WTC11 (cell line): ENCODE measurements at regions not wholly inside any gene's neighbourhood (a gene's known extent, or its start where the extent isn't known, plus 50 kb on each side); places are given as distances from the start of the nearest gene placed in this dataset.

ENCODE experiments used
- ATAC-seq: fragments of 200-7000 bp; cut with Tn5 transposase; 2 replicates; pipeline ENCODE4 v1.10.0; 2021; ENCODE audit warnings: mild to moderate bottlenecking, moderate library complexity
- CTCF ChIA-PET: fragments of 300-600 bp; sonication (Branson Sonifier 250); formaldehyde crosslinking; loops from one replicate; lab custom pipeline; 2021; ENCODE audit warnings: antibody characterized with exemption; lab: Charles Lee
- POLR2A ChIA-PET: fragments of 350-600 bp; sonication (Branson Sonifier 250); formaldehyde crosslinking; loops from one replicate; lab custom pipeline; 2021; ENCODE audit warnings: antibody characterized with exemption; lab: Charles Lee
- DNase-seq: peaks from one replicate; pipeline ENCODE4 v3.0.0; 2021; ENCODE audit warnings: low spot score
- H3K27ac Mint-ChIP-seq: 2 replicates; pipeline ENCODE4 v1.8.0; 2021; ENCODE audit warnings: mixed read lengths
- H3K27me3 Mint-ChIP-seq: 2 replicates; pipeline ENCODE4 v1.8.0; 2021; ENCODE audit warnings: low read depth, mild to moderate bottlenecking, moderate library complexity, mixed read lengths
- H3K36me3 Mint-ChIP-seq: 2 replicates; pipeline ENCODE4 v1.8.0; 2021; ENCODE audit warnings: mixed read lengths
- H3K4me1 Mint-ChIP-seq: 2 replicates; pipeline ENCODE4 v1.8.0; 2022; ENCODE audit warnings: mixed read lengths
- H3K4me3 Mint-ChIP-seq: 2 replicates; pipeline ENCODE4 v1.8.0; 2021; ENCODE audit warnings: mild to moderate bottlenecking, moderate library complexity, mixed read lengths
- H3K9me3 Mint-ChIP-seq: 2 replicates; pipeline ENCODE4 v1.8.0; 2021; ENCODE audit warnings: mixed read lengths
- AFF4 ChIP-seq: sonication (generic); formaldehyde crosslinking; IDR thresholded peaks from 2 replicates; pipeline ENCODE4 v1.8.1; 2023; ENCODE audit warnings: mild to moderate bottlenecking, missing genetic modification reagents, borderline replicate concordance
- CBFB ChIP-seq: sonication (generic); formaldehyde crosslinking; IDR thresholded peaks from 2 replicates; pipeline ENCODE4 v1.8.1; 2022; ENCODE audit warnings: mild to moderate bottlenecking, low read depth, missing genetic modification reagents
- CREM ChIP-seq: sonication (generic); formaldehyde crosslinking; IDR thresholded peaks from 2 replicates; pipeline ENCODE4 v1.8.1; 2022; ENCODE audit warnings: mild to moderate bottlenecking, missing genetic modification reagents, moderate library complexity
- E2F4 ChIP-seq: sonication (generic); formaldehyde crosslinking; IDR thresholded peaks from 2 replicates; pipeline ENCODE4 v1.8.1; 2022; ENCODE audit warnings: low read depth, mild to moderate bottlenecking, moderate library complexity, missing genetic modification reagents, borderline replicate concordance
- E2F5 ChIP-seq: sonication (generic); formaldehyde crosslinking; IDR thresholded peaks from 2 replicates; pipeline ENCODE4 v1.8.1; 2022; ENCODE audit warnings: mild to moderate bottlenecking, moderate library complexity, missing genetic modification reagents
- EMX1 ChIP-seq: fragments of 250-450 bp; sonication (Bioruptor Pico); IDR thresholded peaks from 2 replicates; pipeline ENCODE4 v1.8.0; 2021; ENCODE audit warnings: mild to moderate bottlenecking
- ERG ChIP-seq: fragments of 250-450 bp; sonication (Bioruptor Pico); IDR thresholded peaks from 2 replicates; pipeline ENCODE4 v1.8.0; 2021; ENCODE audit warnings: mild to moderate bottlenecking
- ESRRA ChIP-seq: sonication (generic); formaldehyde crosslinking; IDR thresholded peaks from 2 replicates; pipeline ENCODE4 v1.8.1; 2022; ENCODE audit warnings: mild to moderate bottlenecking, missing genetic modification reagents, borderline replicate concordance
- GRHL2 ChIP-seq: fragments of 250-450 bp; sonication (Bioruptor Pico); IDR thresholded peaks from 2 replicates; pipeline ENCODE4 v1.8.0; 2022; ENCODE audit warnings: mild to moderate bottlenecking, moderate library complexity; ENCODE audit not compliant: insufficient replicate concordance, severe bottlenecking
- MLX ChIP-seq: sonication (generic); formaldehyde crosslinking; IDR thresholded peaks from 2 replicates; pipeline ENCODE4 v1.8.1; 2023; ENCODE audit warnings: mild to moderate bottlenecking, missing genetic modification reagents, moderate library complexity
- MXD4 ChIP-seq: fragments of 250-450 bp; sonication (Bioruptor Pico); IDR thresholded peaks from 2 replicates; pipeline ENCODE4 v1.8.0; 2021; ENCODE audit warnings: mild to moderate bottlenecking, moderate library complexity, borderline replicate concordance
- NR2C2 ChIP-seq: sonication (generic); formaldehyde crosslinking; IDR thresholded peaks from 2 replicates; pipeline ENCODE4 v1.8.0; 2022; ENCODE audit warnings: mild to moderate bottlenecking, missing genetic modification reagents
- PRDM15 ChIP-seq: sonication (generic); formaldehyde crosslinking; IDR thresholded peaks from 2 replicates; pipeline ENCODE4 v1.8.0; 2022; ENCODE audit warnings: missing genetic modification reagents
- PRRX2 ChIP-seq: fragments of 250-450 bp; sonication (Bioruptor Pico); IDR thresholded peaks from 2 replicates; pipeline ENCODE4 v1.8.0; 2021; ENCODE audit warnings: mild to moderate bottlenecking
- RELA ChIP-seq: sonication (generic); formaldehyde crosslinking; IDR thresholded peaks from 2 replicates; pipeline ENCODE4 v1.8.1; 2022; ENCODE audit warnings: missing genetic modification reagents, mild to moderate bottlenecking, borderline replicate concordance
- SMAD4 ChIP-seq: sonication (generic); formaldehyde crosslinking; IDR thresholded peaks from 2 replicates; pipeline ENCODE4 v1.8.0; 2022; ENCODE audit warnings: mild to moderate bottlenecking, missing genetic modification reagents
- SOX15 ChIP-seq: fragments of 250-450 bp; sonication (Bioruptor Pico); IDR thresholded peaks from 2 replicates; pipeline ENCODE4 v1.9.0; 2021; ENCODE audit warnings: mild to moderate bottlenecking
- ZBTB43 ChIP-seq: sonication (generic); formaldehyde crosslinking; IDR thresholded peaks from 2 replicates; pipeline ENCODE4 v1.8.1; 2023; ENCODE audit warnings: mild to moderate bottlenecking, missing genetic modification reagents
- ZMAT4 ChIP-seq: fragments of 250-450 bp; sonication (Bioruptor Pico); IDR thresholded peaks from 2 replicates; pipeline ENCODE4 v1.9.0; 2021; ENCODE audit warnings: mild to moderate bottlenecking
- ZNF138 ChIP-seq: sonication (generic); formaldehyde crosslinking; conservative IDR thresholded peaks from 2 replicates; pipeline ENCODE4 v1.8.1; 2022; ENCODE audit warnings: mild to moderate bottlenecking, moderate library complexity, missing genetic modification reagents
- ZNF263 ChIP-seq: sonication (generic); formaldehyde crosslinking; IDR thresholded peaks from 2 replicates; pipeline ENCODE4 v1.8.1; 2022; ENCODE audit warnings: low read depth, mild to moderate bottlenecking, moderate library complexity, missing genetic modification reagents
- ZNF396 ChIP-seq: fragments of 250-450 bp; sonication (Bioruptor Pico); IDR thresholded peaks from 2 replicates; pipeline ENCODE4 v1.8.0; 2021; ENCODE audit warnings: mild to moderate bottlenecking, moderate library complexity, borderline replicate concordance
- ZNF416 ChIP-seq: fragments of 250-450 bp; sonication (Bioruptor Pico); IDR thresholded peaks from 2 replicates; pipeline ENCODE4 v1.9.0; 2021; ENCODE audit warnings: mild to moderate bottlenecking, inconsistent platforms

- TF ChIP-seq EMX1 (CRISPR knock-in tag) = no peak
- no peak for TF ChIP-seq PRDM15
- TF ChIP-seq CBFB (CRISPR knock-in tag) = no peak
- TF ChIP-seq RELA (CRISPR knock-in tag) = no peak
- TF ChIP-seq AFF4 (CRISPR knock-in tag) = no peak
- TF ChIP-seq ZNF263 (CRISPR knock-in tag) = no peak
- TF ChIP-seq ERG (CRISPR knock-in tag) = no peak
- TF ChIP-seq E2F5 (CRISPR knock-in tag) = no peak
- TF ChIP-seq PRRX2 (CRISPR knock-in tag) = no peak
- no peak for TF ChIP-seq NR2C2 (CRISPR knock-in tag)
- no peak for TF ChIP-seq ZBTB43 (CRISPR knock-in tag)
- no peak for TF ChIP-seq ZNF416 (CRISPR knock-in tag)
- no peak for TF ChIP-seq MXD4 (CRISPR knock-in tag)
- TF ChIP-seq ESRRA (CRISPR knock-in tag) = no peak
- no peaks in the 10 kb centered on the region for H3K27me3 Mint-ChIP-seq
- no peak overlapping the region for H3K27ac Mint-ChIP-seq
- ATAC-seq = no peak
- ChIA-PET CTCF (interaction anchor here (1.1 kb wide), 1 partner anchor 161 kb away, joined by 7 read pairs; no protein-coding TSS in a partner anchor), POLR2A (no interaction called here)
- peaks cover 4% of the 10 kb centered on the region; the same call in 1 of the 2 replicates for H3K9me3 Mint-ChIP-seq
- H3K4me1 Mint-ChIP-seq = no peaks in the 10 kb centered on the region
- no peak for DNase-seq
- no peaks in the 10 kb centered on the region for H3K36me3 Mint-ChIP-seq
- no peak overlapping the region for H3K4me3 Mint-ChIP-seq
These were observed 451.5 kb upstream of the FAM241A start for GRCh38 chr4:111693758-111694157.

- no peak for ATAC-seq
- H3K27ac Mint-ChIP-seq = no peak overlapping the region
- no peak for DNase-seq
- no peaks in the 10 kb centered on the region for H3K4me1 Mint-ChIP-seq
- H3K36me3 Mint-ChIP-seq = no peaks in the 10 kb centered on the region
- H3K9me3 Mint-ChIP-seq = peaks cover 4% of the 10 kb centered on the region; the same call in 1 of the 2 replicates
- CTCF ChIA-PET = no interaction called here
- H3K4me3 Mint-ChIP-seq = no peak overlapping the region
- POLR2A ChIA-PET = no interaction called here
- H3K27me3 Mint-ChIP-seq = no peaks in the 10 kb centered on the region
- no peak for TF ChIP-seq CREM
- TF ChIP-seq MLX (CRISPR knock-in tag) = no peak
- TF ChIP-seq ZNF138 (CRISPR knock-in tag) = no peak
- no peak for TF ChIP-seq SMAD4 (CRISPR knock-in tag)
- TF ChIP-seq ZMAT4 (CRISPR knock-in tag) = no peak
- no peak for TF ChIP-seq E2F4
- no peak for TF ChIP-seq CBFB (CRISPR knock-in tag)
- TF ChIP-seq SOX15 = no peak
- no peak for TF ChIP-seq EMX1 (CRISPR knock-in tag)
- TF ChIP-seq GRHL2 (CRISPR knock-in tag) = no peak
- TF ChIP-seq ZNF396 = no peak
These were observed 449.6 kb upstream of the FAM241A start for GRCh38 chr4:111695677-111696076.
